Chondrocyte (in vitro differentiated cells): ENCODE measurements at regions not wholly inside any gene's neighbourhood (a gene's known extent, or its start where the extent isn't known, plus 50 kb on each side); places are given as distances from the start of the nearest gene placed in this dataset.

ENCODE experiments used
- DNase-seq: peaks from one replicate; pipeline ENCODE4 v3.0.0; 2021; ENCODE audit warnings: mixed read lengths, low spot score
- H3K27ac Mint-ChIP-seq: one replicate; pipeline ENCODE4 v1.8.0; 2021; ENCODE audit warnings: mild to moderate bottlenecking, moderate library complexity, mixed read lengths; ENCODE audit not compliant: unreplicated experiment
- H3K27me3 Mint-ChIP-seq: 2 replicates; pipeline ENCODE4 v1.8.0; 2021; ENCODE audit warnings: low read depth, mixed read lengths
- H3K36me3 Mint-ChIP-seq: 2 replicates; pipeline ENCODE4 v1.8.0; 2021; ENCODE audit warnings: low read depth, mixed read lengths
- H3K4me1 Mint-ChIP-seq: 2 replicates; pipeline ENCODE4 v1.8.0; 2021; ENCODE audit warnings: low read depth, mild to moderate bottlenecking, mixed read lengths
- H3K4me3 Mint-ChIP-seq: one replicate; pipeline ENCODE4 v1.8.0; 2021; ENCODE audit warnings: mild to moderate bottlenecking, moderate library complexity, mixed read lengths; ENCODE audit not compliant: unreplicated experiment
- H3K9me3 Mint-ChIP-seq: 2 replicates; pipeline ENCODE4 v1.8.0; 2021; ENCODE audit warnings: low read depth, mixed read lengths
- CTCF ChIP-seq: fragments of 200-600 bp; sonication (generic); IDR thresholded peaks from 2 replicates; pipeline ENCODE4 v1.5.0; 2021; ENCODE audit warnings: antibody characterized with exemption, mild to moderate bottlenecking, moderate library complexity

- peaks cover 7% of the 10 kb centered on the region for H3K4me1 Mint-ChIP-seq
- TF ChIP-seq CTCF = no peak
- DNase-seq = no peak
- H3K27me3 Mint-ChIP-seq = peaks cover 6% of the 10 kb centered on the region
- peaks cover 9% of the 10 kb centered on the region for H3K9me3 Mint-ChIP-seq
- H3K4me3 Mint-ChIP-seq = no peak overlapping the region
- H3K27ac Mint-ChIP-seq = no peak overlapping the region
- H3K36me3 Mint-ChIP-seq = no peaks in the 10 kb centered on the region
Measured at GRCh38 chr4:165612936-165613335, 234.1 kb downstream of the CPE start.

- Mint-ChIP-seq H3K27ac (no peak overlapping the region), H3K4me3 (no peak overlapping the region), H3K27me3 (peaks cover 6% of the 10 kb centered on the region)
Measured at GRCh38 chr4:165613581-165613980, 234.8 kb downstream of the CPE start.

DNA sequence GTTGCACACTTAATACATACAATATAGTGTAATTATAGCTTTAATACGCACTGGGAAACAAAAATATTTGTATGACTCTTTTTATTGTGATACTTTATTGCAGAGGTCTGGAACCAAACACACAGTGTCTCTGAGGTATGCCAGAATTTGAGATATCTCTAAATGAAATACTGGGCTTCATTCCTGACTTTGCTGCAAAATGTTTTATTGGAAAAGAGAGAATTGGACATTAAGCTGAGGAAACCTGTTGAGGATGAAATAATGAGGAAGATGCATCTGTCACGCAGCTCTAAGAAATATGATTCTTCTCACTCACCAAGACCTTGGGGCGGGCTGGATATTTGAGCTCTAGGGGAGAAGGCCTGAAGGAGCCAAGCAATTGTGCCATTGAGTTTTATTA, 242.1 kb downstream of the CPE start:
- no peak for DNase-seq
- no peak overlapping the region for H3K27ac Mint-ChIP-seq
- H3K27me3 Mint-ChIP-seq = no peaks in the 10 kb centered on the region
- no peak overlapping the region for H3K4me3 Mint-ChIP-seq
- H3K9me3 Mint-ChIP-seq = peaks cover 27% of the 10 kb centered on the region
- no peaks in the 10 kb centered on the region for H3K36me3 Mint-ChIP-seq
- no peak for TF ChIP-seq CTCF
- H3K4me1 Mint-ChIP-seq = peaks cover 12% of the 10 kb centered on the region

More at GRCh38 chr4:165613581-165613980, 234.8 kb downstream of the CPE start:
- TF ChIP-seq CTCF = no peak
- DNase-seq = no peak
- peaks cover 15% of the 10 kb centered on the region for H3K9me3 Mint-ChIP-seq
- no peaks in the 10 kb centered on the region for H3K36me3 Mint-ChIP-seq
- H3K4me1 Mint-ChIP-seq = peaks cover 7% of the 10 kb centered on the region

GRCh38 chr4:165621983-165622382, 243.2 kb downstream of the CPE start:
- H3K4me1 Mint-ChIP-seq = peaks cover 12% of the 10 kb centered on the region
- H3K4me3 Mint-ChIP-seq = no peak overlapping the region
- no peaks in the 10 kb centered on the region for H3K27me3 Mint-ChIP-seq
- DNase-seq = no peak
- no peak overlapping the region for H3K27ac Mint-ChIP-seq
- no peak for TF ChIP-seq CTCF
- H3K9me3 Mint-ChIP-seq = peaks cover 27% of the 10 kb centered on the region
- no peaks in the 10 kb centered on the region for H3K36me3 Mint-ChIP-seq

GRCh38 chr4:165625281-165625680, 246.5 kb downstream of the CPE start:
- no peak for TF ChIP-seq CTCF

More at GRCh38 chr4:165625281-165625680, 246.5 kb downstream of the CPE start:
- DNase-seq = no peak
- H3K27ac Mint-ChIP-seq = no peak overlapping the region
- H3K4me1 Mint-ChIP-seq = peaks cover 12% of the 10 kb centered on the region
- H3K36me3 Mint-ChIP-seq = no peaks in the 10 kb centered on the region
- no peaks in the 10 kb centered on the region for H3K27me3 Mint-ChIP-seq
- H3K9me3 Mint-ChIP-seq = no peaks in the 10 kb centered on the region
- H3K4me3 Mint-ChIP-seq = no peak overlapping the region
